T-helper 1 cell treated with Interleukin-12 subunit alpha and Interleukin-12 subunit beta and Interleukin-4 antibody, amounts not matched to agents 30 ng/mL and 1 ng/mL, for 36 hours (primary cell): ENCODE measurements at regions not wholly inside any gene's neighbourhood (a gene's known extent, or its start where the extent isn't known, plus 50 kb on each side); places are given as distances from the start of the nearest gene placed in this dataset.

Experiments
- intact Hi-C: fragments of 100-400 bp; cut with micrococcal nuclease; formaldehyde crosslinking; loops from one replicate; pipeline ENCODE4 v1.15.1; 2024

DNA sequence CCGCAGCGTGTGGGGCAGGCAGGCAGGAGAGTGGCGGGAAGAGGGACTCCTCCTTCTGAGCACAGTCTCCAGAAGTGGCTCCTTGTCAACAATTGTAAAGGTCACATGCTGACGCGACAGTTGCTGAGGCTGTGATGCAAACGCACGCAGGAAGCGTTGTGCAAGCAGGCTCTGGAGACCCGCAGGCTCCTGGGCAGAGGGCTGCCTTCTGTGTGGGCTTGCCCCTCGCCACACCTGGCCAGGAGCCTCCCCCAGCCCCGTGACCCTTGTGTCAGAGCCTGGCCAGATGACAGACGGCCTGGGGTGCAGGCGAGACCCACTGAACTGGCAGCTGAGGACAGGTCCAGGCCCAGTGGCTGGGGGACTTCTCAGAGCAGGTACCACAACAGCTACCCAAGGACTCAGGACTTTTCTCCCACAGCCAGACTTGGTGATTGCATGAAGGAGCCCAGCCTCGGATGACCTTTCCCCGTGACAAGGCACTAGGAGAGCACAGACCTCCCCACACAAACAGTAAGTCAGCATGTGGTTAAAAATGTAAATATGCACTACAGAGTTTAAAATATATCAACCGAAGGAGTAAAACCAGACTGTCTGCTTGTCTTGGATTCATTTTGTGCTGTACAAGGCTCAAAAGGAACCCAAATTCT is 222.1 kb upstream of the RREB1 start:
- intact Hi-C loops, result no loop called here

- intact Hi-C loops, result no loop called here
Observed at GRCh38 chr6:6886171-6886885, 221.4 kb upstream of the RREB1 start.

GRCh38 chr6:6886886-6887285 is 220.9 kb upstream of the RREB1 start:
- intact Hi-C loops, result no loop called here

- intact Hi-C loops, result no loop called here
Observed at GRCh38 chr6:6889601-6890000, 218.2 kb upstream of the RREB1 start.

GRCh38 chr6:6890400-6890858 is 217.3 kb upstream of the RREB1 start:
- intact Hi-C loops, result no loop called here

GRCh38 chr6:6891125-6891721 is 216.5 kb upstream of the RREB1 start:
- intact Hi-C loops, result no loop called here

- intact Hi-C loops, result no loop called here
Observed at GRCh38 chr6:6891949-6892461, 215.8 kb upstream of the RREB1 start.

DNA sequence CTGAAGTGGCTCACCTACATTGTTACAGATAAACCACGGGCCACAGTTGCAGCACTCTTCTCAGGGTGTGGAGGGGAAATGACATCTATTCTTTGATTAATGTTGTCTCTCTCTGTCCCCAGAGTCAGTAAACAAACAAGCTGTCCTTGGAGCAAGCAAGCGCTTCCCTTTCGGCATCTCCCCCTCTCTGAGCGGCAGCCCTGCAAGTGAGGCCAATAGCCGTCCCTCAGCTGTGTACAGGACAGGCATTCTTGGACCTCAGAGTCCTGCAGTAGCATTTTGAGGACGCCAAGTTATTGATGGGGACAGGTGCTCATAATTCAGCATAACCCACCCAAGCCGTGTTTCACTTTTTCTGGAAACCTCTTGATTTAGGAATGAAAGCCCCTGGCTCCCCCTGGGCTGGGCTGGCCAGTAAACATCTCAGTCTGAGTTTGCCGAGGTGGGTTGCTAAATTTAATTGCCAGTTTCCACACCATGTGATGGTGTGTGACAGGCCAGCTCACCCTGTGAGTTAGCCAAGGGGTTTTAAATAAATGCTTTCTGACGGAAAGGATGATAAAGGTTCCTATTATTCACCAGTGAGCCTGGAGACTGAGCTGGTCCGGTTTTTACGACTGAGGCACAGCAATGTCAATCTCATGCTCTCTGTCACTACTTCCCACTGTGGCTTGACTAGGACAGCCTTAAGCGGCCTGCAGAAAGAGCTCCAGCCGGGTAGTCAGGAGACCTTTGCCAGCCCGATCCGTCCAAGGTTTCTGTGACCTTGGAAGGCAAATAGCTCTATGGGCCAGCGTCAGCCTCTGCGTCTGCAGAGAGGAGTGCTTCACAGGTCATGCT is 214.8 kb upstream of the RREB1 start:
- intact Hi-C loops, result no loop called here

- intact Hi-C loops, result no loop called here
Observed at GRCh38 chr6:6893701-6894100, 214.1 kb upstream of the RREB1 start.

DNA sequence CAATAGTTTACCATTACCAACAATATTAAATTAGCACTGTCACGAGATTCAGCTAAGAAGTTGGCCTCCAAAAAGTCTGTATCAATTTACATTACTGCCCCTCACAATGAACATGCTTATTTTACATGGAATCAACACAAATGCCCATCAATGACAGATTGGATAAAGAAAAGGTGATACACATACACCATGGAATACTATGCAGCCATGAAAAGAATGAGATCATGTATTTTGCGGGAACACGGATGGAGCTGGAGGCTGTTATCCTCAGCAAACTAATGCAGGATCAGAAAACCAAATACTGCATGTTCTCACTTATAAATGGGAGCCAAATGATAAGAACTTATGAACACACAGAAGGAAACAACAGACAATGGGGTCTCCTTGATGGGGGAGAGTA is 211.8 kb upstream of the RREB1 start:
- intact Hi-C loops, result no loop called here

DNA sequence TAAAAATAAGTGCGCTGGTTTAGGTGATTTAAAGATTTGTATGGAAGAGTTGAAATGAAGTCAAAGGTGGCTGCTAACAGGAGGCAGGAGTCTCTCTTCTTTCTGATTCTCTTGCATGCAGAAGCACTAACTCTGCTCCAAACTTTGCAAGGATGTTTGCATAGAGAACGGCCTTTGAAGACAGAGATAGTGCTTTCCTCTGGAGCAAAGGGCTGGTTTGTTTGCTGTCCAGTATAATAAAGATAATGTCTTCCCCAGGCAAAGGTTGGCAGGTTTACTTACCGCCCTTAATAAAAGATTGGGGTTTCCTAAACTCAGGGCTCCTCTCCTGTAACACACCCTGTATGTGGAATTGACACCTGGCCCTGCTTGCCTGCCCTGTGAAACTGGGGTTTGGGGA is 210.6 kb upstream of the RREB1 start:
- intact Hi-C loops, result no loop called here

DNA sequence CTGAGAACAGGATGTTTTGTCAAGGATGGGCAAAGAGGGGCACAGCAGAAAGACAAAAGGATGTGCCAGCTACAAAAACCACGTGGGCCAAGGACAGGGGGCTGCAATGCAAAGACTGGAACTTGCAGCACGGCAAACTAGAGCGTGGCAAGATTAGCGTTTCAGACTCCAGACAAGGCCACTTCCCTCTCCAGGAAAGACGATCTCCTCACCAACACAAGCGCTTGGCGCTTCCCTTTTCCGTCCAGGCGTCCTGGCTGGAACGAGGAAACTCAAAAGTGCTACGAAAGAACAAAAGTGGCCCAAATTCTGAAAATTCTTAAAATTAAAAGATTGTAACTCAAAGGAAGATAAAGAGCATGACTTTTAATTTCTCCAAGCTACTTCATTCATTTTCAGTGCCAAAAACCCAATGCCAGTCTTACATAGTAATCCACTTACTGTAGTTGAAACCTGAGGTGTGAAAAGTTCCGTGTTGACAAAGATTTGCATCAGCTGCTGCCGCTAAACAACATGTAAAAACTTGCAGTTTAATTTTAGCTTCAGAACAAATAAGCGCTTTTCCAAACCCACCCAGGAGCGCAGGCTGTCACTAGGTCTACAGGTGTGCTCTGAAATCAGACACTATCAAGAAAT is 207.1 kb upstream of the RREB1 start:
- intact Hi-C loops, result no loop called here

GRCh38 chr6:6901205-6901719 is 206.5 kb upstream of the RREB1 start:
- intact Hi-C loops, result no loop called here

DNA sequence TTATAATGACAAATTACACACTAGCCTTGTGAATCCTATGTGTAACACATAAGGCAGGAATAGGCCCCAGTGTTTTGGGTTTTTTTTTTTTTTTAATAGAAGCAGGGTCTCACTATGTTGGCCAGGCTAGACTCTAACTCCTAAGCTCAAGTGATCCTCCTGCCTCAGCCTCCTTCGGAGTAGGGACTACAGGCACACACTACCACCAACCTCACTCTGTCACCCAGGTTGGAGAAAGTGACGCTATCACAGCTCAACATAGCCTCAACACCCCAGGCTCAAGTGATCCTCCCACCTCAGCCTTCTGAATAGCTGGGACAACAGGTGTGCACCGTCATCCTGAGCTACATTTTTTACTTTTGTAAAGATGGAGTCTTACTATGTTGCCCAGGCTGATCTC is 205.8 kb upstream of the RREB1 start:
- intact Hi-C loops, result no loop called here

- intact Hi-C loops, result no loop called here
Observed at GRCh38 chr6:6905961-6906518, 201.7 kb upstream of the RREB1 start.

GRCh38 chr6:6906570-6907213 is 201.1 kb upstream of the RREB1 start:
- intact Hi-C loops, result no loop called here

DNA sequence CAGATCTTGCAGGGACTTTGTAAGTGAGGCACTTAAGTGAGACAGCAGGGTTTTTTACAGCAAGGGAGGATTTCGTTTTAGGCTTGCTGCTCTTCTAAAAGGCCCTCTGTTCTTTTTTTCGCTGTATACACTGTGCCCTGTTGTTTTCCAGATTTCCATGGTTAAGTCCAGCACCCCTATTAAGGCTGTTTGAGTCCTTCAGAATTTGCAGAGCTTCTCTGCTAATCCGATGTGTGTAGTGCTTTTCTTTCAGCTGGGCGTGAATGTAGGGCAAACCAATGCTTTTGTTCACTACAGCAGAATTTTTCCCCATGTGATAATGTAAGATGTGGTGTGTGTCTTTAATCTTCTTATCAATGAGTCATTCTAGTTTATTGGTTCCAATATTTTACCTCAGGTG is 200.5 kb upstream of the RREB1 start:
- intact Hi-C loops, result no loop called here

DNA sequence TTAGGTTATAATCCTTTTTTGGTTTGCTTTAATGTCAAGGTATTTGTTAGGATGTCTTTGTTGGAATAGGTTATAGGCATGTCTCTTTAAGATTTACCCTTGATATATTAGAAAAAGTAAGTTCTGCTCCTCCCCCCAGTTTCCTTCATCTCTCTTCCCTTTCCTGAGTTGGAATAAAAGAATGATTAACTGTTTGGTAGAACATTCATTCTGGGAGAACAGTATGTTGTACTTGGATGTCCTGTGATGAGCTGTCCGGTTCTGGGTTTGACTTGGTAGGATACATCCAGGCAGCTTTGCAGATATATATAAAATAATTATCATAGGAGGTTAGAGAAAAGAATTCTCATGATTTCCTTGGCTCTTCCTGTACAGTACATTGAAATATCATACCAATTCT is 199.6 kb upstream of the RREB1 start:
- intact Hi-C loops, result no loop called here

GRCh38 chr6:6909111-6909510 is 198.7 kb upstream of the RREB1 start:
- intact Hi-C loops, result no loop called here

GRCh38 chr6:6910734-6911295 is 196.9 kb upstream of the RREB1 start:
- intact Hi-C loops, result no loop called here
